ENCODE measurements at regions not wholly inside any gene's neighbourhood (a gene's known extent, or its start where the extent isn't known, plus 50 kb on each side); places are given as distances from the start of the nearest gene placed in this dataset.

- Histone ChIP-seq H3K36me3 (no peaks in the 10 kb centered on the region), H3K4me1 (no peaks in the 10 kb centered on the region), H3K27me3 (no peaks in the 10 kb centered on the region), H3K27ac (no peak overlapping the region), H3K9me3 (no peaks in the 10 kb centered on the region), H3K4me3 (replicated peaks in 1 of 3) (no peak overlapping the region)
- DNase-seq = no peak
- intact Hi-C loops (cut with DNase I) = no loop called here
- TF ChIP-seq CTCF (IDR thresholded peaks at IDR 0.05) (no peak), POLR2A (IDR thresholded peaks at IDR 0.05) (no peak)
- WGBS, 2 donors = 96 to 99% methylated on average over 2 of the region's 2 CpGs
Observed at GRCh38 chr4:100841911-100842310, 324.1 kb upstream of the EMCN start.

GRCh38 chr4:100839712-100840111 lies 321.9 kb upstream of the EMCN start:
- H3K4me1 ChIP-seq = no peaks in the 10 kb centered on the region
- H3K27me3 ChIP-seq = no peaks in the 10 kb centered on the region
- no peak for DNase-seq
- H3K4me3 ChIP-seq (replicated peaks in 1 of 3) = no peak overlapping the region
- no peaks in the 10 kb centered on the region for H3K9me3 ChIP-seq
- intact Hi-C loops (cut with DNase I) = no loop called here
- H3K27ac ChIP-seq = no peak overlapping the region
- 92 to 97% methylated on average over 2 of the region's 2 CpGs for WGBS, 2 donors
- no peak for TF ChIP-seq POLR2A (IDR thresholded peaks at IDR 0.05)
- no peak for TF ChIP-seq CTCF (IDR thresholded peaks at IDR 0.05)
- H3K36me3 ChIP-seq = no peaks in the 10 kb centered on the region

GRCh38 chr4:100838286-100838685 lies 320.5 kb upstream of the EMCN start:
- Histone ChIP-seq H3K4me3 (replicated peaks in 1 of 3) (no peak overlapping the region), H3K4me1 (no peaks in the 10 kb centered on the region), H3K27ac (no peak overlapping the region), H3K27me3 (no peaks in the 10 kb centered on the region), H3K9me3 (no peaks in the 10 kb centered on the region), H3K36me3 (no peaks in the 10 kb centered on the region)
- no peak for TF ChIP-seq CTCF (IDR thresholded peaks at IDR 0.05)
- no peak for TF ChIP-seq POLR2A (IDR thresholded peaks at IDR 0.05)
- intact Hi-C loops (cut with DNase I) = no loop called here
- DNase-seq = no peak
- 67 to 75% methylated on average over 1 of the region's 1 CpG for WGBS, 2 donors

GRCh38 chr4:100836929-100837328 lies 319.1 kb upstream of the EMCN start:
- intact Hi-C loops (cut with DNase I) = no loop called here
- Histone ChIP-seq H3K27me3 (no peaks in the 10 kb centered on the region), H3K4me1 (no peaks in the 10 kb centered on the region), H3K9me3 (no peaks in the 10 kb centered on the region), H3K36me3 (no peaks in the 10 kb centered on the region), H3K27ac (no peak overlapping the region), H3K4me3 (replicated peaks in 1 of 3) (no peak overlapping the region)
- DNase-seq = no peak
- WGBS, 2 donors = 8 to 33% methylated on average over 1 of the region's 1 CpG
- TF ChIP-seq POLR2A (IDR thresholded peaks at IDR 0.05) = no peak
- no peak for TF ChIP-seq CTCF (IDR thresholded peaks at IDR 0.05)

GRCh38 chr4:100834616-100835015 lies 316.8 kb upstream of the EMCN start:
- no peak for DNase-seq
- Histone ChIP-seq H3K36me3 (no peaks in the 10 kb centered on the region), H3K27ac (no peak overlapping the region), H3K27me3 (no peaks in the 10 kb centered on the region), H3K4me1 (no peaks in the 10 kb centered on the region), H3K4me3 (replicated peaks in 1 of 3) (no peak overlapping the region), H3K9me3 (no peaks in the 10 kb centered on the region)
- no peak for TF ChIP-seq CTCF (IDR thresholded peaks at IDR 0.05)
- no peak for TF ChIP-seq POLR2A (IDR thresholded peaks at IDR 0.05)
- intact Hi-C loops (cut with DNase I) = no loop called here

Measured in thyroid gland (tissue), 4 donors.